ENCODE measurements at regions not wholly inside any gene's neighbourhood (a gene's known extent, or its start where the extent isn't known, plus 50 kb on each side); places are given as distances from the start of the nearest gene placed in this dataset.

- no peak for TF ChIP-seq CTCF (conservative IDR thresholded peaks at IDR 0.05)
- TF ChIP-seq ZFX (IDR thresholded peaks at IDR 0.05) = no peak
These were observed 125.1 kb downstream of the MRPS6 start for GRCh38 chr21:34198231-34199120.
